ENCODE measurements at regions not wholly inside any gene's neighbourhood (a gene's known extent, or its start where the extent isn't known, plus 50 kb on each side); places are given as distances from the start of the nearest gene placed in this dataset.
"Not testable (repeated sequence)": the region's sequence is repeated elsewhere in the genome, so short reads cannot be mapped to it uniquely, and the experiment has no call there.

GRCh38 chr2:111664275-111664850 is 219.6 kb downstream of the ANAPC1 start:
- DNase-seq (ENCODE audit: low read depth, low spot score): no peak

GRCh38 chr2:111665011-111665410 is 219.0 kb downstream of the ANAPC1 start:
- DNase-seq (ENCODE audit: low read depth, low spot score): no peak

GRCh38 chr2:111665551-111666116 is 218.4 kb downstream of the ANAPC1 start:
- DNase-seq (ENCODE audit: low read depth, low spot score): no peak

GRCh38 chr2:111666160-111666559 is 217.8 kb downstream of the ANAPC1 start:
- no peak for DNase-seq (ENCODE audit: low read depth, low spot score)

GRCh38 chr2:111667001-111667400 is 217.0 kb downstream of the ANAPC1 start:
- no peak for DNase-seq (ENCODE audit: low read depth, low spot score)

GRCh38 chr2:111667542-111668273 is 216.3 kb downstream of the ANAPC1 start:
- DNase-seq (ENCODE audit: low read depth, low spot score): peak; percentile 75

- DNase-seq (ENCODE audit: low read depth, low spot score): no peak
Measured at GRCh38 chr2:111668274-111668616, 215.7 kb downstream of the ANAPC1 start.

GRCh38 chr2:111668741-111669140 is 215.3 kb downstream of the ANAPC1 start:
- no peak for DNase-seq (ENCODE audit: low read depth, low spot score)

GRCh38 chr2:111669928-111670695 is 213.9 kb downstream of the ANAPC1 start:
- no peak for DNase-seq (ENCODE audit: low read depth, low spot score)

GRCh38 chr2:111670776-111671175 is 213.2 kb downstream of the ANAPC1 start:
- DNase-seq (ENCODE audit: low read depth, low spot score): no peak

GRCh38 chr2:111671426-111672150 is 212.4 kb downstream of the ANAPC1 start:
- no peak for DNase-seq (ENCODE audit: low read depth, low spot score)

- not testable (repeated sequence) for DNase-seq (ENCODE audit: low read depth, low spot score)
Measured at GRCh38 chr2:111672641-111673040, 211.4 kb downstream of the ANAPC1 start.

- no peak for DNase-seq (ENCODE audit: low read depth, low spot score)
Measured at GRCh38 chr2:111673526-111673925, 210.5 kb downstream of the ANAPC1 start.

GRCh38 chr2:111675419-111676194 is 208.4 kb downstream of the ANAPC1 start:
- no peak for DNase-seq (ENCODE audit: low read depth, low spot score)

- DNase-seq (ENCODE audit: low read depth, low spot score): no peak
Measured at GRCh38 chr2:111676291-111676822, 207.6 kb downstream of the ANAPC1 start.

- no peak for DNase-seq (ENCODE audit: low read depth, low spot score)
Measured at GRCh38 chr2:111678161-111678560, 205.8 kb downstream of the ANAPC1 start.

GRCh38 chr2:111678651-111679050 is 205.3 kb downstream of the ANAPC1 start:
- peak; percentile 56 for DNase-seq (ENCODE audit: low read depth, low spot score)

- no peak for DNase-seq (ENCODE audit: low read depth, low spot score)
Measured at GRCh38 chr2:111679202-111679601, 204.8 kb downstream of the ANAPC1 start.

- DNase-seq (ENCODE audit: low read depth, low spot score): no peak
Measured at GRCh38 chr2:111684611-111685010, 199.4 kb downstream of the ANAPC1 start.

GRCh38 chr2:111685342-111685741 is 198.7 kb downstream of the ANAPC1 start:
- DNase-seq (ENCODE audit: low read depth, low spot score): no peak

GRCh38 chr2:111686994-111687393 is 197.0 kb downstream of the ANAPC1 start:
- no peak for DNase-seq (ENCODE audit: low read depth, low spot score)

Data from astrocyte of the hippocampus (primary cell).